ENCODE measurements at regions not wholly inside any gene's neighbourhood (a gene's known extent, or its start where the extent isn't known, plus 50 kb on each side); places are given as distances from the start of the nearest gene placed in this dataset.

DNA sequence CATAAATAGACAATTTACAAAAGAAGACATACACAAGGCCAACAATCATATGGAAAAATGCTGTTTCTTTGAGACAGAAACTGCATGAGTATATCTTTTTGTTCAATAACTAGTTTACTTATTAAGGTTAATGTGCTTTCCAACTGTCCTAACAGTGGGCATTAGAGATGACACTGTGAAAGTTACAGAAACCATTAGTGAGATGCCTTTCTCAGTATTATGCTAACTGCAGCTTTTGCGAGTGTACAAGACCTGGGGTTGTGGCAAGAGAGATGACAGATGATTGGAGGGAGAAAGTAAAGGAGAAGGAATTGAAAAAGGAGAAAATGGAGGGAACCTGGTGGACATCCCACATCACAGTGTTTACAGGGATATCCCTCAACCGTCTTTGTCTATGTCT is 640.5 kb downstream of the ZPLD1 start:
- DNase-seq, result no peak

DNA sequence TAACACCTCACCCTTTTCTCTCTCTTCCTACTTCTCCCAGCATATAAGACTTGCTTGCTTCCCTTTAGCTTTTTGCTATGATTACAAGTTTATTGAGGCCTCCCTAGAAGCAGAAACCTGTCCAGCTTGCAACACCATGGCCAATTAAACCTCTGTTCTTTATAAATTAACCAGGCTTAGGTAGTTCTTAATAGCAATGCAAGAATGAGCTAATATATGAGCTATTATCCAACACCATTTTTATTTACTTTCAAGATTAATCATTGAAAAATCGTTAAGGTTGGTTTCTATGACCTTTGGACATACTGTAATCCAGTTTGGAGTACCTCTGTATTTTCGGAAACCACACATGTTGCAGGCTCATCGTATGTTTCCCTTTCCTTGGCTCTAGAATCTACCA is 643.1 kb downstream of the ZPLD1 start:
- DNase-seq, result no peak

DNA sequence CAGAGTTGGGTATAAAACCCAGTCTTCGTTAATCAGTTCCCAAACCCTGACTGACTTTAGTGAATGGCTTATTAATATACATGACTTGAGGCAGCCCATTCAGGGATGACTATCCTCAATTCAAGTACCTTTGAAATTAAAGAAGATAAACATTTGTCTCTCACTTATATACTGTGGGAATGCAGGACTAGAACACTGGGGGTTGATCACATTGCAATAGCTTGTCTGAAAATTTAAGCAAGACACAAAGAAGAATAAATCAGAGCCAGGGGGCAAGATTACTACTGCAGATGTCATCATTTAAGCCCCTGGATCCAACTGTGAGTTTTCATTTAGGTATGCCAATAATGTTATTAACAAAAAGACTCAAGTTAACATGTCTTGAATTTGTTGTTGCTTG is 647.7 kb downstream of the ZPLD1 start:
- DNase-seq, result no peak

DNA sequence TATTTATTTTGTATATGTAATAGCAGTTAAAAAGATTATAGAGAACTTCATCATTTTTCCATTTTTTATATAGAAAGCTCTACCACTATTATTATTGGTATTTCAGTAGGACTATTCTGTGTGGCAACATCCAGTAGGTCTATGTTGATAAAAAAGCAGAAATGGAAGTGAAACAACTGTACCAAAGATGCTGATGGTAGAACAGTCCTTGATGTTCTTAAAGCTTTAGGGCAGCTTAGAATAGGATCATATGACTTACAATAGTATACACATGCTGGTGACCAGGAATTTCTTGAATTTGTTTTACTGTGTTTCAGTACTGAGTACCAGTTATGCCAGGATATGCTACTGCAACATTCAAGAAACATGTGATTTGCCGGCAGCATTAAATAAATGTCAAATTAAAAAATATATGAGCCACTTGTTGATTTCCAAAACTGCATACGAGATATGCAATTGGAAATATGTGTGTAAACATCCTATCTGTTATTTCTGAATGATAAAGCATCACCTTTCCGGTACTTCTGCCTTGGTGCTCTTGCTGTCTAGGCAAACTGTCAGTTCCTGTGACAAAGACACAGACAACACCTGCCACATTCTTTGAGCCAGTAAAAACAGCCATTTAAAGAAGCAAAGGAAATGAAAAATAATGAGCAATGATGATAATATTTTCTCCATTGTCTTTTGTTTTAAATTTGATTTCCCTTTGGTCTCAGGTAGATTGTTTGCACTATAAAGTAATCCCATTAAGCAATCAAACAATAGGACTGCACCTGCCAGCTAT is 649.2 kb downstream of the ZPLD1 start:
- DNase-seq, result no peak

DNA sequence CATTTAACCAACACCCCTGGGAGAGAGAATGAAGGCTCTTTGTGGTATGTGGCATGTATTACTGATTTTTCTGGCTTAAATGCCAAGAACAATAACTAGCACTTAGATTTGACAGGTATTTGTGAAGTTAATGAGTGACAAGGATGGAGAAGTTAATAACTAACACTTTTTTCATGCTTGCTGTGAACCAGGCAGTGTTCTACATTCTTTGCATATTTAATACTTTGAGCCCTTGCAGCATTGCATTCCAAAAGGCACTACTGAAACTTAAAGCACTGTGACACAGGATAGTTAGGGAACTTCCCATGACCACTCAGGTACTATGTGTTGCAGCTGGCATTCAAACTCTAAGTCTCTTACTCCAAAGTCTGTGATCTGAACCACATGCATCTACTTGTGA is 650.6 kb downstream of the ZPLD1 start:
- DNase-seq, result no peak

DNA sequence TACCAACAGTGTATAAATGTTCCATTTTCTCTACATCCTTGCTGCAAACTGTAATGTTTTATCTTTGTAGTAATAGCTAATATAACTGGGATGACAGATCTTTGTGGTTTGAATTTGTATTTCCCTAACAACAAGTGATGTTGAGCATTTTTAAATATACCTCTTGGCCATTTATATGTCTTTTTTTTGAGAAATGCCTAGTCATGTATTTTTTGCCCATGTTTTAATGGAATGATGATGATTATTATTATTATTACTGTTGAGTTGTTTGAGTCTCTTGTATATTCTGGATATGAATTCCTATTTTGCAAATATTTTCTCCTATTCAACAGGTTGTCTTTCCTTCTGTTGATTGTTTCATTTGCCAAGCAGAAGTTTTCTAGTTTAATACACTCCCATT is 654.9 kb downstream of the ZPLD1 start:
- DNase-seq, result no peak

DNA sequence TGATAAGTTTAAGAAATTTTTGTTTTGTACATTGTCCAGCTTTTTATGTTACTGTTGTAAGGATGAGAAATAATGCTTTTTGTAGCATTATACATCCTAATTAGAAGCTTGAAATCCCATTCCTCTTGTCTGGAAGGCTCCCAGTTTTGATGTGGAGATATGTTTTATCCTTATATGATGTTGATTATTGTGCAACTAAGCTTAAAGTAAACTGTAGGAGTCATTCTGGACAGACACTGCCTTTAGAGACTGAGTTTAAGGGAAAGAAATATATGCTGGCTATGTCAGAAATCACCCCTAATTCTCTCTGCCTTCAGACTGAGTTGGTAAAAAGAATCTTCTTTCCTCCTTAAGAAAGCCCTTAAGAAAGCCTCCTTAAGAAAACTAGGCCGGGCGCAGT is 670.4 kb downstream of the ZPLD1 start:
- no peak for DNase-seq

DNA sequence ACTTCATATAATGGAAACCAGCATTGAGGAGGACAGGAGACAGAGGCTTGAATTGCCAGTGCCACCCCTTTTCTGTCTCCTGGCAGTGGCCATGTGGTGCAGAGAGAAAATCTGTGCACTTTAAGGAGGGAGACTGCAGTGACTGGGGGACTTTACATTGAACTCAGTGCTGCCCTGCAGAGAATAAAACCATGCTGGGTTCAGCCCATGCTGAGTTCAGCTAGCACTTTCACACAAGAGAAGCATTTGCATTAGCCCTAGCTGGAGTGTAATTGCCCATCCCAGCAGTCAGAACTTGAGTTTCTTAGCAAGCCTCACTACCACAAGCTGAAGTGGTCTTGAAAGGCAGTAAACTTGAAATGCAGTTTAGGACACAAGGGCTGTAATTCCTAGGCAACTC is 677.5 kb downstream of the ZPLD1 start:
- no peak for DNase-seq

DNA sequence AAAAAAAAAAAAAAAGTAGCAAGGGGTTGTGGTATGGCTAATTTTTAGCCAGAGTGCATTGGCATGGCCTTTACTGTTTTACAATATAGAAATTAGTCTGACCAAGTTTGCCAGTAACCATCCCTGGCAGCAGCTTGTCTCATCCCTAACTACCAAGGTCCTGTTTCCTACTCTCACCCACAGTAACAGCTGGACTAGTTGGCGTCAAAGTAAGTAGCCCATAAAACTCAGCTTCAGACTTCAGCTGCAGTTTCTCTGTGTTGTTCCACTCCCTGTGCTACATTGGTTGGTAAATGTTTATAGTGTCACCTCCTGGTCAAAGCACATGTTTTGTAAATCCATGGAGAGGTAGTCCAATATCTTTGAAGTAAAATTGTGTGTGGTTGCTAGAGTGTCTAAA is 691.3 kb downstream of the ZPLD1 start:
- no peak for DNase-seq

DNA sequence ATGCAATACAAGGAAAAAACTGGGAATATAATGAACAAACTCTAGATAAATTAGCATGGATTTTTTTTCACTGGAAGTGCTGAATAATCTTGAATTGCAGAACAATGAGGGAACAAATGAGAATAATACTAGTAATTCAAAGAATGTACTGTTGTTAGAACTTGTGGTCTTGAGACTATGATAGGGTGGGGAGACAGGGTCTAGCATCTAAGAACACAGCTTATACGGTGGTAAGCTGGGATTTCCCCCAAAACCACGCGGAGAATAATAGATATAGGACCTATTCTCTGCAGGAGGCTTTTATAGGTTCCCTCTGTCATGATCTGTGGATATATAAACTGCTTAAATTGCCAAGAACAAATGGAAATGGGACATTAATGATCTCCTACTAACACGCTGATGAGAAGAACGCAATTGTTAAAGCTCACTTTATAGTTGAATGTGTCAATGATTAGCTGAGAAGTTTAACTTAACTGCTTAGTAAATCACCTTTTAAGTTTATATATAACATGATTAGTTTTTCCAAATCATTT is 692.3 kb downstream of the ZPLD1 start:
- DNase-seq, result no peak

DNA sequence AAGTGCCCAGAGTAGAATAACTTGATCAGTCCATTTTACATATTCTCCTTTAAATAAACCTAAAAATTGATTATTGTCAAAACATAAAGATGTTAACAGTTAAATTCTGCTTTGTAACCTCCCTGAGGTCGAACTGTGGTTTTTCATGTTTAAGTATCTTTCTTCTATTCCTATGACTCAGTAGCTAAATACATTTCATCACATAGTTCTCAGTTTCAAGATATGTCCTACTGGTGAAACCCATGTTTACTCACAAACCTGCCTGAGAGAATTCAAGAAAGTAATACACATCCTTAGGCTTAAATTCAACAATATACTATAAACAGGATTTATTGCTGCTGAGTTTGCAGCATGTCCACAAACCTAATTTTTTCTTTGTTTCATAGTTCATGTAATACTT is 692.9 kb downstream of the ZPLD1 start:
- no peak for DNase-seq

DNA sequence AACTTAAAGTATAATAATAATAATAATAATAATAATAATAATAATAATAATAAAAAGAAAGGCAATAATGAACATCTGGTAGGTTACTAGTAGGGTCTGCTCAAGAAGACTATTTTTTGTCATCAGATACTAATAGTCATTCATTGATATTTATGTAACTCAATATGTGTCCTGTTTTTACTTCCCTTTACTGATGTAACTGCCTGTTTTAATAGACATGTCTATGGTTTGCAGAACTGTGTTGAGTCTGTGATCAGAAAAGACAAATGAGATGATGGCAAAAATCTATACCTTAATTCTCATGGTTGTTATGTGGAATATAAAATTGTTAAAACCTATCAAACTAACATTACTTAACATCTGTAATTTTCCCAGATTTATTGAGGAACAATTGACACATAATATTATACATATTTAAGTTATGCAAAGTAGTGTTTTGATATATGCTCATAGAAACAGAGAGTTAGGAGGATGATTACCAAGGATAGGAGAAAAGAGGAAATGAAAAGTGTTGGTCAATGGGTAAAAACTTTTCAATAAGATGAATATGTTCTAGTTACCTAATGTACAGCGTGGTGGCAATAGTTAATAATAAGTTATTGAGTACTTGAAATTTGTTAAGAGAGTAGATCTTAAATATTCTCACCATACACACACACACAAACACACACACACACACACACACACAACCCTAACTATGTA is 699.4 kb downstream of the ZPLD1 start:
- no peak for DNase-seq

DNA sequence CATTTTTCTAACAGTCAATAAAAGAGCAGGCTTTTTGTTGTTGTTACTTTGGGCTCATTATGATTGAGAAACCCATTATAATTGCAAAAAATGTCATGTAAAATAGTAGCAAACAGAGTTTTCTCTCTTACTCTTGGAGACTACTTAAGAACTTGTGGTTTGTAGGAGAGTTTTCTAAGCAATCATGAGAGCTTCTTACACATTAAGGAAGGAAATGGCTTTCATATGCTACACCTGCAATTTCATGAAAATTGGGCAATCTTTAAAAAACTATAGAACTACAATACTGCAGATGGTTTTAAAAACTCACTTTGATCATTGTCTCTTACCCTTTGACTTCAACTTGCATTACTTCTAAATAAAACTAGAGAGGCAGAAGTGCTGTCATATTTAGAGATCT is 701.8 kb downstream of the ZPLD1 start:
- DNase-seq, result no peak

DNA sequence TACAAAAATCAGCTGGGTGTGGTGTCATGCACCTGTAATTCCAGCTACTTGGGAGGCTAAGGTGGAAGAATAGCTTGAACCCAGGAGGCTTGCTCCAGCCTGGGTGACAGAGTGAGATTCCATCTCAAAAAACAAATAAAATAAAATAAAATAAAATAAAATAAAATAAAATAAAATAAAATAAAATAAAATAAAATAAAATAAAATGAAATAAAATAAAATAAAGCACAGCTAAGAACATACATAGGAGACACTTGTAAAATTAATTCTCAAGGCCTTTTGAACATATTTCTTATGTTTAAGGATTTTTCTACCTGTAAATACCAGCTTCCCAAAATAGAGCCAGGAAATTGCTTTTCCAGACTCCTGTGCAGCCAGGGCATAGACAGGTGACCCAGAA is 703.0 kb downstream of the ZPLD1 start:
- DNase-seq, result no peak

DNA sequence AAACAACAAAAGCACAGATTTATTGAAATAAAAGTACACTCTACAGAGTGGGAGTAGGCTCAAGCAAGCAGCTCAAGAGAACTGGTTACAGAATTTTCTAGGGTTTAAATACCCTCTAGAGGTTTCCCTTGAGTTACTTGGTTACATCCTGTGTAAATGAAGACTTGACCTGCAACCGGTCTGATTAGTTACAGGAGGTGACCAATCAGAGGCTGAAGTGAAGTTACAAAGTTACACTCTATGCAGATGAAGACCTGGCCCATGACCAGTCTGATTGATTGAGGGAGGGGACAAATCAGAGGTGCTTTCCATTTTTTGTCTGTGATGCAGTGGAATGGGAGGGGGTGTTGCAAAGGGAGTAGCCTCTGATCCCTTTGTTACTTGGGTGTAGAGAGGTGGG is 723.4 kb downstream of the ZPLD1 start:
- DNase-seq, result no peak

DNA sequence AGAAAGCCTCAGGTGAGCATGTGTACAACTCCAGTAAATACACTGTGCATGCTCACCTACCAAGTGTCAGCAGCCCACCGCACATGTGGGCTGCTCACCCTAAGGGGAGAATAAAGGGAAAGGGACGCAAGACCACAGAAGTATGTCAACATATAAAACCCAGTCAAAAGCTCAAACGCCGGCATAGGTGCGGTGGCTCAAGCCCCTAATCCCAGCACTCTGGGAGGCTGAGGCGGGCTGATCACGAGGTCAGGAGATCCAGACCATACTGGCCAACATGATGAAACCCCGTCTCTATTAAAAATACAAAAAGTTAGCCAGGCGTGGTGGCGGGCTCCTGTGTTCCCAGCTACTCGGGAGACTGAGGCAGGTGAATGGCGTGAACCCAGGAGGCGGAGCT is 732.1 kb downstream of the ZPLD1 start:
- no peak for DNase-seq

DNA sequence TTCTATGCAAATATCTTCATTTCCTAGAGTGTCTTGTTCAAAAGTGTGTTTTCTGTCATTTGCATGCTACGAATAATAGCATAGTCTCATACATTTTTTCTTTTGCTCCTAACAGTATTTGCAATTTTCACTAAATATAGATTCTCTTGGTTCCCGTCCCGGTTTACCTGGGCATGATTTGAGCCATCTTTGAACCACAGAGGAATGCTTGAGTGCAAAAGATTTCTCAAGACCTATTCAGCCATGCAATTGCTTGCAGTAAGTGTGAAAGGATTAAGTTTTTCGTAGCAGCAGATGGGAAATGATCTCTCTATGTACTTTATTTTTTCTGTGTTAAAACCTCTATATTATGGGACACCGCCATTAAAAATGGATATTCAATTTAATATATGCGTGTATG is 733.0 kb downstream of the ZPLD1 start:
- DNase-seq, result no peak

DNA sequence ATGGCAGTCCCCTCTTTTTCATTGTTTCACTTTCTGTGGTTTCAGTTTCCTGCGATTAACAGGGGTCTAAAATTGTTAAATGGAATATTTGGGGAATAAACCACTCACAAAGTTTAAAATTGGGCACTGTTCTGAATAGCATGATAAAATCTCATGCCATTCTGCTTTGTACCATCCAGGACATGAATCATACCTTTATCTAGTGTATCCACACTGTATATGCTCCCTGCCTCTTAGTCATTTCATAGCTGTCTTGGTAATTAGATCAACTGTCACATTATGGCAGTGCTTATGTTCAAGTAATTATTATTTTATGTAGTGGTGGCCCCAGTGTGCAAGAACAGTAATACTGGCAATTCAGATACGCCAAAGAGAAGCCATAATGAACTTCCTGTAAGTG is 734.5 kb downstream of the ZPLD1 start:
- no peak for DNase-seq

DNA sequence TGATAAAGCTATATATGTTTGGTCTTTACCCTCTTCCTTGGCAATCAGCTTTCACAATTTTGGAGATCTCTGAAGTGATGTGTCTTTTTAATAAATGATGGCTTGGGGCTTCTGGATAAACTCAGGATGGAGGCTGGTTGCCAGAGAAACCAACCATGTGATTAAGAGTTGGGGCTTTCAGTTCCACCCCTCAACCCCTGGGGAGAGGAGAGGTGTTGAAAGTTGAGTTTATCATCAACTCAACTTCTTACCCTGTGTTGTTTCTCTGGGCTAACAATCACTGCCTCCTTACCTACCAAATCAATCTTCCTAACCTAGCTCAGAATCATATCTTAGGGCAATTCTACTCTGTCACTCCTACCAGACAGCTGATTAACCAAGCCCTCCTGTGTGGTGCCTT is 735.8 kb downstream of the ZPLD1 start:
- no peak for DNase-seq

DNA sequence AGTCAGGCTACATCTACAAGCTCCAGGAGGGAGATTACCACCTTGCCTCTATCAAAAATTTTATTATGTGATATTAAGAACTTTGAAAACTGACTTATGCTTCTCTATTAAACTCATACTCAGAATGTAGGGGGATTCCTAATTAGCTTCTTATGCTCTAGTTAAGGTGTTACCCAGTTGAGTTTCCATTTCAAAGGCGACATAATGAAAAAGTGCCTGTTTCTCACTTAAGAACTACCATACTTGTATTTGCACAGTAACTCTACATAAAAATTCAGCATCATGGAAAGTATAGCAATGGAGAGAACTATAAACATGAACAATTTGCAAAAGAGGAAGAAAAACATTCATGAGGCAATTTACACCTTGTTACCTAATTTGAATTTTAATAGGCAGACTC is 739.1 kb downstream of the ZPLD1 start:
- no peak for DNase-seq

DNA sequence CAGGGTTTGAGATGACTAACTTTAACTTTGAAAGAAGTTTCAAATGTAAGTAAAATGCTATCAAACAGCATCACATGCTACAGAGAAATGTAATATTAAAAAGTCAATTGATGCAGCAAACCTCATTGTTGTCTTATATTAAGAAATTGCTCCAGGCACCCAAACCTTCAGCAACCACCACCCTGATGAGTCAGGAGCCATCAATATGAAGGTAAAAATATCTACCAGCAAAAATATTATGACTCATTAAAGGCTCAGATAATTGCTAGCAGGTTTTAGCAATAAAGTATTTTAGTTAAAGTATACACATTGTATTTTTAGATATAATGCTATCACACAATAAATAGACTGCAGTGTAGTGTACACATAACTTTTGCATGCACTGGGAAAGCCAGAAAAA is 746.3 kb downstream of the ZPLD1 start:
- no peak for DNase-seq

DNA sequence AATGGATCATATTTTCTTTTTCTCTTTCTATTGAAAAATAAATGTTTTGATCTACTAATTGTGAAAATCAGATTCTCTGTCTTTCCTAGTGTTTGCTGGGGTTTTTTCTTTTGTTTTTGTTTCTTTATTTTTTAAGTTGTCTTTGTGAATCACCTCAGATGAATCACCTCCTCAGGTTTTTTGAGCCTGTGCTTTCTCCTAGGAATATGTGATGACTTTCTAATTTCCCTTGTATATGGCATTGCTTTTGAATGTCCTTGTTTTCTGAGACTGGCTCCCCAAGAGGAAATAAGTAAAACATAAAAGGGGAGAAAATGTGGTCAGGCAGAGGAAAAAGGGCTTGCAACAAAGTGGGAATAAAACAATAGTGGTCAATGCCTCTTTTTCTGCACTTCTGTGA is 750.0 kb downstream of the ZPLD1 start:
- DNase-seq, result no peak

DNA sequence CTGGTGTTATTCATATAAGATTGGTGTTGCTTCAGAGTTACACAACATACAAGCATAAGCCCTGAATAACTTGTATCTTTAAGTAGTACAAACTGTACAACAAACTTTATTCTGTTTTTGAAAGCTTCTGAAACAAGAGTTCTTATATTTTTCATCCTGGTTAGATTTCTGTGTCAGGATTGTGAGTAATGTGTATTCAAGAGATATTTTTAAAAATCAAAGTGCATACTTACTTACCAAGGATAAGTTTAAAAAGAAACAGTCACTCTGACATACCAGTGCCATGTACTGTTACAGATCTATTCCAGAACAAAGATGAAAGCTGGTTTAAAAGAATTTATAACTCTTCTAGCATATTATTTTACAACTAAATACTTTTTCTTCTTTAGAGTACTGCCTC is 755.1 kb downstream of the ZPLD1 start:
- no peak for DNase-seq

DNA sequence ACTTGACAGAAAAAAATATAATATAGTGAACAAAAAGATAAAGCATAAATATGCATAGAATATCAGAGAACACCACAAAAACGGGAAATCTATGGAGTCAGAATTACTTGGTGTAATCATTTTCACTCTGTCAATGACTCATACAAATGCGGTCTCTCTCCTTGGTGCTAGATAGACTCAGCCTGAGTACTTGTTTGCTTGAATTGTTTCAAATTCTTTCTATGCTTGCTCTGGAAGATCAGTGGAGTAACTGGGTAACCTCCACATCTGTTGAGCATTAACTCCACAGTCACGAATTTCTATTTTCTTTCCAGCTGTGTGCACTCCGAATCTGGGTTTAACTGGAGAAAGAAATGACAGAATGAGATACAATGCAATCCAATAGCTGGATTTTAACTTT is 760.4 kb downstream of the ZPLD1 start:
- DNase-seq, result no peak

DNA sequence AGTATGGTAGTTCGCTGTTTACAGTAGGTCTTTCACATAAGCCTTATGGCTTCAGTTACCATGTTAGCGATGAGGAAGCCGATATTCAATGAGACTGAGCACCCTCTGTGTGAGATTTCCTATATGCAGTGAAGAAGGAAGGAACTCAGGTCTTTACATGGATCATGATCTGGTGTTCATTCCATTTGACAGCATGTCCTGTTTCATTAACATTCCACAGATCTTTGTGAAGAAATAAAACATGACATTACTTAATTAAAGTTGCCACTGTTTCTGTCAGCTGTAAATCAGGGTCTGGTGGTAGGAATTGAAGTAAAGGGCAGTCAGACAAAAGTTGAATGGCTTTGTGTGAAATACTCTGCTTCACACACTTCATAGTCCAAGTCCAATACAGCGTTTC is 768.6 kb downstream of the ZPLD1 start:
- DNase-seq, result no peak

All from effector CD4-positive, alpha-beta T cell (primary cell).